HCT116 (cell line): ENCODE measurements at regions not wholly inside any gene's neighbourhood (a gene's known extent, or its start where the extent isn't known, plus 50 kb on each side); places are given as distances from the start of the nearest gene placed in this dataset.

ENCODE experiments used
- ATAC-seq: fragments of 200-7000 bp; cut with Tn5 transposase; 2 replicates; pipeline ENCODE4 v1.9.1; 2020; ENCODE audit warnings: mild to moderate bottlenecking, moderate library complexity
- BruUV-seq: library from RNA; stranded (reverse); fragments of 400-500 nt; replicated peaks from 2 replicates; lab custom pipeline; 2021; lab: Mats Ljungman, UMichigan
- CTCF ChIA-PET: fragments of 300-600 bp; sonication (Branson Sonifier 250); formaldehyde crosslinking; loops from one replicate; lab custom pipeline; 2021; ENCODE audit warnings: antibody characterized with exemption; lab: Charles Lee
- POLR2A ChIA-PET: fragments of 300-600, 350-600 bp; sonication (Branson Sonifier 250); formaldehyde crosslinking; loops from one replicate; lab custom pipeline; 2021; ENCODE audit warnings: antibody characterized with exemption; lab: Charles Lee
- RAD21 ChIA-PET, 2 experiments: fragments of 300-600 bp; sonication (Branson Sonifier 250); formaldehyde crosslinking; loops; one replicate each; lab custom pipeline; 2023; ENCODE audit warnings: low total read pairs in 2 of 2; ENCODE audit not compliant: uncharacterized antibody in 2 of 2, unreplicated experiment in 2 of 2, low non-redundant PET in 1 of 2; lab: Charles Lee
- DNase-seq: peaks from one replicate; pipeline ENCODE4 v3.0.0-alpha.2; 2010; ENCODE audit warnings: low read depth, low spot score
- H2AFZ ChIP-seq: fragments of 200-600 bp; shearing (Covaris generic), sonication (generic); 2 replicates; pipeline ENCODE4 v1.6.1; 2017; ENCODE audit warnings: low read depth, mixed run types, mixed read lengths, antibody characterized with exemption, low read length; ENCODE audit not compliant: poor library complexity, severe bottlenecking
- H3K27ac ChIP-seq: 2 replicates; pipeline ENCODE4 v1.5.1; 2012; ENCODE audit warnings: low read depth, low read length
- H3K27me3 ChIP-seq: fragments of 200-600 bp; sonication (generic); 2 replicates; pipeline ENCODE4 v1.6.1; 2016; ENCODE audit warnings: mixed run types, low read length, mixed read lengths; ENCODE audit not compliant: insufficient read depth
- H3K36me3 ChIP-seq, 2 experiments: fragments of 200-500 bp in 1 of 2; fragments of 200-600 bp in 1 of 2; sonication (Bioruptor generic) in 1 of 2; sonication (generic) in 1 of 2; 2 replicates each; pipeline versions ENCODE4 v1.5.1 to v1.6.1; 2014 to 2016; ENCODE audit warnings: low read length in 2 of 2, inconsistent platforms in 1 of 2, mixed read lengths in 1 of 2, mixed run types in 1 of 2; ENCODE audit not compliant: insufficient read depth in 2 of 2, control insufficient read depth in 1 of 2
- H3K4me1 ChIP-seq, 2 experiments: fragments of 200-600 bp in 1 of 2; sonication (generic) in 1 of 2; 2 replicates each; pipeline versions ENCODE4 v1.5.1 to v1.6.1; 2012 to 2017; ENCODE audit warnings: low read length in 2 of 2, inconsistent platforms in 1 of 2, mild to moderate bottlenecking in 1 of 2, mixed read lengths in 1 of 2, mixed run types in 1 of 2, moderate library complexity in 1 of 2; ENCODE audit not compliant: insufficient read depth in 2 of 2, control insufficient read depth in 1 of 2
- H3K4me2 ChIP-seq: fragments of 200-600 bp; sonication (generic); 2 replicates; pipeline ENCODE4 v1.6.1; 2017; ENCODE audit warnings: mixed run types, low read length, mixed read lengths
- H3K4me3 ChIP-seq, 2 experiments: fragments of 200-600 bp in 1 of 2; sonication (generic) in 1 of 2; replicated peaks in 1 of 2; 2 replicates each; pipeline ENCODE4 v1.5.1; 2011 to 2016; ENCODE audit warnings: low read length in 2 of 2, control low read depth in 1 of 2, low read depth in 1 of 2, mild to moderate bottlenecking in 1 of 2, mixed read lengths in 1 of 2, mixed run types in 1 of 2
- H3K79me2 ChIP-seq: fragments of 200-600 bp; sonication (generic); 2 replicates; pipeline ENCODE4 v1.6.1; 2017; ENCODE audit warnings: mild to moderate bottlenecking, mixed run types, low read length, moderate library complexity, mixed read lengths; ENCODE audit not compliant: insufficient read depth
- H3K9ac ChIP-seq: fragments of 200-600 bp; sonication (generic); 2 replicates; pipeline ENCODE4 v1.6.1; 2016; ENCODE audit warnings: low read length, mixed read lengths
- H3K9me2 ChIP-seq: fragments of 200-600 bp; sonication (generic), shearing (Covaris generic); 2 replicates; pipeline ENCODE4 v1.6.1; 2017; ENCODE audit warnings: mixed run types, mild to moderate bottlenecking, moderate library complexity; ENCODE audit not compliant: insufficient read depth
- H3K9me3 ChIP-seq, 2 experiments: fragments of 200-500 bp in 1 of 2; fragments of 200-600 bp in 1 of 2; sonication (Bioruptor generic) in 1 of 2; sonication (generic) in 1 of 2; 2 replicates each; pipeline ENCODE4 v1.6.1; 2014 to 2017; ENCODE audit warnings: low read length in 2 of 2, mixed read lengths in 2 of 2, inconsistent platforms in 1 of 2, low read depth in 1 of 2, mild to moderate bottlenecking in 1 of 2, mixed run types in 1 of 2, moderate library complexity in 1 of 2; ENCODE audit not compliant: control insufficient read depth in 1 of 2, insufficient read depth in 1 of 2
- H4K20me1 ChIP-seq: fragments of 200-600 bp; sonication (generic), shearing (Covaris generic); 2 replicates; pipeline ENCODE4 v1.6.1; 2017; ENCODE audit warnings: mixed run types, mild to moderate bottlenecking, moderate library complexity; ENCODE audit not compliant: insufficient read depth
- CBX3 ChIP-seq: IDR thresholded peaks from 2 replicates; pipeline ENCODE4 v1.6.1; 2012; ENCODE audit warnings: low read depth
- ELF1 ChIP-seq: IDR thresholded peaks from 2 replicates; pipeline ENCODE4 v1.6.1; 2012; ENCODE audit warnings: low read depth, borderline replicate concordance
- EZH2 ChIP-seq: fragments of 200-600 bp; sonication (generic); IDR thresholded peaks from 2 replicates; pipeline ENCODE4 v1.6.1; 2017; ENCODE audit warnings: antibody characterized with exemption, mixed run types
- FOSL1 ChIP-seq: IDR thresholded peaks from 2 replicates; pipeline ENCODE4 v1.6.1; 2012; ENCODE audit warnings: low read depth
- POLR2AphosphoS5 ChIP-seq: IDR thresholded peaks from 2 replicates; pipeline ENCODE4 v1.6.1; 2011; ENCODE audit warnings: mild to moderate bottlenecking, low read depth, low read length, moderate library complexity
- SRF ChIP-seq: IDR thresholded peaks from 2 replicates; pipeline ENCODE4 v1.6.1; 2012; ENCODE audit warnings: low read depth
- TCF7L2 ChIP-seq: IDR thresholded peaks from 2 replicates; pipeline ENCODE4 v1.7.0; 2011; ENCODE audit warnings: borderline replicate concordance, inconsistent platforms; ENCODE audit not compliant: insufficient read depth, insufficient read length; ENCODE audit errors: extremely low read depth
- ZFX ChIP-seq: fragments of 450-650 bp; IDR thresholded peaks from 2 replicates; pipeline ENCODE4 v1.6.1; 2017
- ZNF274 ChIP-seq: fragments of 200-500 bp; sonication (Bioruptor generic); IDR thresholded peaks from 2 replicates; pipeline ENCODE4 v1.6.1; 2014; ENCODE audit warnings: mild to moderate bottlenecking, low read depth, low read length, inconsistent platforms
- intact Hi-C: fragments of 100-400 bp; cut with micrococcal nuclease; formaldehyde crosslinking; loops from 2 replicates; pipeline ENCODE4 v1.10.0; 2022
- TF ChIP-seq, protein P1 (sequence below): IDR thresholded peaks from 2 replicates; pipeline ENCODE4 v1.6.1; 2012
- TF ChIP-seq, protein P2 (sequence below): IDR thresholded peaks from 2 replicates; pipeline ENCODE4 v1.6.1; 2012; ENCODE audit warnings: low read depth

DNA sequence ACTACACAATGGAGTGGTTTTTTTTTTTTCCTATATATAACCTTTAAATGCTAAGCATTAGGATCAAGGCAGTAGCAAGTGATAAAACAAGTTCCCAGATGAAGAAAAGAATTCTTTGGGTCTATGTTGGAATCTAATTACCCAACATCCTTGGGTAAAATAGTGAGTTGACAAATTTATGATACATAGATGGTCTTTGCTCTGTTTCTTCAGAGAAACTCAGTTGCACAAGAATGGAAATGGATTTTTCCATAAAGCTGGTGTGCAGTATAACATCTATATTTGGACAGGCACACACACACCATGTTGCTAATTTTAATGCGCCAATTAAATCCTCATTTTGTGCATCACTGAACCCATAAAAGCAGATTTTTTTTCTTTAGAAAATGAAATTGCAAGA is 137.0 kb upstream of the MED14 start:
- Histone ChIP-seq H3K27me3 (no peaks in the 10 kb centered on the region), H2AFZ (no peak overlapping the region), H3K9me3 (no peaks in the 10 kb centered on the region), H4K20me1 (no peaks in the 10 kb centered on the region), H3K4me2 (no peak overlapping the region), H3K36me3 (no peaks in the 10 kb centered on the region), H3K4me3 (no peak overlapping the region), H3K27ac (no peak overlapping the region), H3K4me1 (peaks cover 5 to 7% of the 10 kb centered on the region in 2 experiments), H3K79me2 (no peaks in the 10 kb centered on the region), H3K9me2 (no peaks in the 10 kb centered on the region), H3K9ac (no peak overlapping the region)
- ChIA-PET POLR2A (no interaction called here), RAD21 (no interaction called here), CTCF (no interaction called here)
- TF ChIP-seq, protein P1, sequence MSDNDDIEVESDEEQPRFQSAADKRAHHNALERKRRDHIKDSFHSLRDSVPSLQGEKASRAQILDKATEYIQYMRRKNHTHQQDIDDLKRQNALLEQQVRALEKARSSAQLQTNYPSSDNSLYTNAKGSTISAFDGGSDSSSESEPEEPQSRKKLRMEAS, result no peak
- no peak for TF ChIP-seq ZNF274
- no peak for TF ChIP-seq ELF1
- no peak for TF ChIP-seq TCF7L2
- TF ChIP-seq, protein P2, sequence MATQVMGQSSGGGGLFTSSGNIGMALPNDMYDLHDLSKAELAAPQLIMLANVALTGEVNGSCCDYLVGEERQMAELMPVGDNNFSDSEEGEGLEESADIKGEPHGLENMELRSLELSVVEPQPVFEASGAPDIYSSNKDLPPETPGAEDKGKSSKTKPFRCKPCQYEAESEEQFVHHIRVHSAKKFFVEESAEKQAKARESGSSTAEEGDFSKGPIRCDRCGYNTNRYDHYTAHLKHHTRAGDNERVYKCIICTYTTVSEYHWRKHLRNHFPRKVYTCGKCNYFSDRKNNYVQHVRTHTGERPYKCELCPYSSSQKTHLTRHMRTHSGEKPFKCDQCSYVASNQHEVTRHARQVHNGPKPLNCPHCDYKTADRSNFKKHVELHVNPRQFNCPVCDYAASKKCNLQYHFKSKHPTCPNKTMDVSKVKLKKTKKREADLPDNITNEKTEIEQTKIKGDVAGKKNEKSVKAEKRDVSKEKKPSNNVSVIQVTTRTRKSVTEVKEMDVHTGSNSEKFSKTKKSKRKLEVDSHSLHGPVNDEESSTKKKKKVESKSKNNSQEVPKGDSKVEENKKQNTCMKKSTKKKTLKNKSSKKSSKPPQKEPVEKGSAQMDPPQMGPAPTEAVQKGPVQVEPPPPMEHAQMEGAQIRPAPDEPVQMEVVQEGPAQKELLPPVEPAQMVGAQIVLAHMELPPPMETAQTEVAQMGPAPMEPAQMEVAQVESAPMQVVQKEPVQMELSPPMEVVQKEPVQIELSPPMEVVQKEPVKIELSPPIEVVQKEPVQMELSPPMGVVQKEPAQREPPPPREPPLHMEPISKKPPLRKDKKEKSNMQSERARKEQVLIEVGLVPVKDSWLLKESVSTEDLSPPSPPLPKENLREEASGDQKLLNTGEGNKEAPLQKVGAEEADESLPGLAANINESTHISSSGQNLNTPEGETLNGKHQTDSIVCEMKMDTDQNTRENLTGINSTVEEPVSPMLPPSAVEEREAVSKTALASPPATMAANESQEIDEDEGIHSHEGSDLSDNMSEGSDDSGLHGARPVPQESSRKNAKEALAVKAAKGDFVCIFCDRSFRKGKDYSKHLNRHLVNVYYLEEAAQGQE, result no peak
- no peak for TF ChIP-seq POLR2AphosphoS5
- no peak for TF ChIP-seq SRF
- no peak for TF ChIP-seq CBX3
- TF ChIP-seq EZH2, result no peak
- no peak for TF ChIP-seq FOSL1
- no peak for TF ChIP-seq ZFX
- DNase-seq (no peak), ATAC-seq (no peak)
- intact Hi-C loops, result no loop called here
- BruUV-seq, result no TSS peak
